ENCODE measurements at regions not wholly inside any gene's neighbourhood (a gene's known extent, or its start where the extent isn't known, plus 50 kb on each side); places are given as distances from the start of the nearest gene placed in this dataset.
A peak's percentile ranks its signal among the peaks of the same experiment; 100 is the strongest.

- Histone ChIP-seq H3K4me3 (replicated peaks in 1 of 4; ENCODE audit: control extremely low read depth in 1 of 4, insufficient read depth in 1 of 4, low read depth in 3 of 4, low read length in 4 of 4) (no peak overlapping the region), H3K4me1 (ENCODE audit: control insufficient read depth, extremely low read depth, insufficient read depth, low read length) (peaks cover 2% of the 10 kb centered on the region), H3K27ac (ENCODE audit: insufficient read depth, low read length) (no peak overlapping the region), H3K79me2 (ENCODE audit: control insufficient read depth, insufficient read depth, low read length) (no peaks in the 10 kb centered on the region), H3K9me3 (ENCODE audit: control insufficient read depth, insufficient read depth, low read depth, low read length) (no peaks in the 10 kb centered on the region), H3K36me3 (ENCODE audit: control insufficient read depth, insufficient read depth, low read length) (no peaks in the 10 kb centered on the region), H4K20me1 (ENCODE audit: control insufficient read depth, extremely low read depth, insufficient read depth, low read length) (no peaks in the 10 kb centered on the region), H3K27me3 (ENCODE audit: control insufficient read depth, insufficient read depth, low read length) (no peaks in the 10 kb centered on the region), H2AFZ (ENCODE audit: low read length) (no peak overlapping the region), H3K4me2 (ENCODE audit: extremely low read depth, insufficient read depth, low read length) (no peak overlapping the region), H3K9ac (ENCODE audit: insufficient read depth, low read length) (no peak overlapping the region)
- no peak for TF ChIP-seq EZH2 (IDR thresholded peaks at IDR 0.05; ENCODE audit: low read length, missing control alignments)
- peak; percentile 75 to 86 for DNase-seq (ENCODE audit: low read depth in 2 of 2)
Measured at GRCh38 chrX:69014200-69014599, 151.1 kb downstream of the PJA1 start.

GRCh38 chrX:69010339-69010738, 154.9 kb downstream of the PJA1 start:
- no peak overlapping the region for H3K27ac ChIP-seq (ENCODE audit: insufficient read depth, low read length)
- H3K27me3 ChIP-seq (ENCODE audit: control insufficient read depth, insufficient read depth, low read length): no peaks in the 10 kb centered on the region
- H3K36me3 ChIP-seq (ENCODE audit: control insufficient read depth, insufficient read depth, low read length): no peaks in the 10 kb centered on the region
- H2AFZ ChIP-seq (ENCODE audit: low read length): no peak overlapping the region
- DNase-seq (ENCODE audit: low read depth in 2 of 2): no peak
- TF ChIP-seq EZH2 (IDR thresholded peaks at IDR 0.05; ENCODE audit: low read length, missing control alignments): no peak
- no peak for TF ChIP-seq CTCF (conservative IDR thresholded peaks at IDR 0.05 in 1 of 2, IDR thresholded peaks at IDR 0.05 in 1 of 2; ENCODE audit: low read depth in 1 of 2, low read length in 2 of 2)
- H3K4me2 ChIP-seq (ENCODE audit: extremely low read depth, insufficient read depth, low read length): no peak overlapping the region
- H3K9ac ChIP-seq (ENCODE audit: insufficient read depth, low read length): no peak overlapping the region
- no peaks in the 10 kb centered on the region for H4K20me1 ChIP-seq (ENCODE audit: control insufficient read depth, extremely low read depth, insufficient read depth, low read length)
- peaks cover 2% of the 10 kb centered on the region for H3K4me1 ChIP-seq (ENCODE audit: control insufficient read depth, extremely low read depth, insufficient read depth, low read length)
- H3K9me3 ChIP-seq (ENCODE audit: control insufficient read depth, insufficient read depth, low read depth, low read length): no peaks in the 10 kb centered on the region
- H3K4me3 ChIP-seq (replicated peaks in 1 of 4; ENCODE audit: control extremely low read depth in 1 of 4, insufficient read depth in 1 of 4, low read depth in 3 of 4, low read length in 4 of 4): no peak overlapping the region
- H3K79me2 ChIP-seq (ENCODE audit: control insufficient read depth, insufficient read depth, low read length): no peaks in the 10 kb centered on the region

GRCh38 chrX:69000877-69001276, 164.4 kb downstream of the PJA1 start:
- TF ChIP-seq EZH2 (IDR thresholded peaks at IDR 0.05; ENCODE audit: low read length, missing control alignments) (no peak), CTCF (conservative IDR thresholded peaks at IDR 0.05 in 1 of 2, IDR thresholded peaks at IDR 0.05 in 1 of 2; ENCODE audit: low read depth in 1 of 2, low read length in 2 of 2) (no peak)

More at GRCh38 chrX:69000877-69001276, 164.4 kb downstream of the PJA1 start:
- no peaks in the 10 kb centered on the region for H3K79me2 ChIP-seq (ENCODE audit: control insufficient read depth, insufficient read depth, low read length)
- H3K4me1 ChIP-seq (ENCODE audit: control insufficient read depth, extremely low read depth, insufficient read depth, low read length): peaks cover 3% of the 10 kb centered on the region
- H3K36me3 ChIP-seq (ENCODE audit: control insufficient read depth, insufficient read depth, low read length): no peaks in the 10 kb centered on the region
- H4K20me1 ChIP-seq (ENCODE audit: control insufficient read depth, extremely low read depth, insufficient read depth, low read length): peaks cover 2% of the 10 kb centered on the region
- no peak for DNase-seq (ENCODE audit: low read depth in 2 of 2)
- H3K27ac ChIP-seq (ENCODE audit: insufficient read depth, low read length): no peak overlapping the region
- H3K27me3 ChIP-seq (ENCODE audit: control insufficient read depth, insufficient read depth, low read length): no peaks in the 10 kb centered on the region
- no peak overlapping the region for H3K4me3 ChIP-seq (replicated peaks in 1 of 4; ENCODE audit: control extremely low read depth in 1 of 4, insufficient read depth in 1 of 4, low read depth in 3 of 4, low read length in 4 of 4)
- no peak overlapping the region for H3K4me2 ChIP-seq (ENCODE audit: extremely low read depth, insufficient read depth, low read length)
- H3K9ac ChIP-seq (ENCODE audit: insufficient read depth, low read length): no peak overlapping the region
- no peak overlapping the region for H2AFZ ChIP-seq (ENCODE audit: low read length)
- H3K9me3 ChIP-seq (ENCODE audit: control insufficient read depth, insufficient read depth, low read depth, low read length): no peaks in the 10 kb centered on the region
